GM18861 (cell line): ENCODE measurements at regions not wholly inside any gene's neighbourhood (a gene's known extent, or its start where the extent isn't known, plus 50 kb on each side); places are given as distances from the start of the nearest gene placed in this dataset.
"Not testable (repeated sequence)": the region's sequence is repeated elsewhere in the genome, so short reads cannot be mapped to it uniquely, and the experiment has no call there.

Experiments
- ATAC-seq: cut with Tn5 transposase; IDR thresholded peaks from one replicate; pipeline ENCODE4 v1.9.1; 2021; ENCODE audit not compliant: unreplicated experiment

DNA sequence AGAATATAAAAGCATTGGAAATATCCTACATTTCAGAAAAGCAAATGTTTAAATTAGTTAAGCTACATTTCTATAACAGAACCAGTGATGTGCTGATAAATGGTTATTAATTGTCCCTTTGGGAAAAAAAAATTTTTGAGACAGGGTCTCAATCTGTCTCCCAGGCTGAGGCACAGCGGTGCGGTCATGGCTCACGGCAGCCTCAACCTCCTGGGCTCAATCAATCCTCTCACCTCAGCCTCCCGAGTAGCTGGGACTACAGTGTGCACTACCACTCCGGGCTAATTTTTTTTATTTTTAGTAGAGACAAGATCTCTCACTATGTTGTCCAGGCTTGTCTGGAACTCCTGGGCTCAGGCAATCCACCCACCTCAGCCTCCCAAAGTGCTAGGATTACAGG lies 194.8 kb upstream of the SALL3 start:
- ATAC-seq, result no peak

DNA sequence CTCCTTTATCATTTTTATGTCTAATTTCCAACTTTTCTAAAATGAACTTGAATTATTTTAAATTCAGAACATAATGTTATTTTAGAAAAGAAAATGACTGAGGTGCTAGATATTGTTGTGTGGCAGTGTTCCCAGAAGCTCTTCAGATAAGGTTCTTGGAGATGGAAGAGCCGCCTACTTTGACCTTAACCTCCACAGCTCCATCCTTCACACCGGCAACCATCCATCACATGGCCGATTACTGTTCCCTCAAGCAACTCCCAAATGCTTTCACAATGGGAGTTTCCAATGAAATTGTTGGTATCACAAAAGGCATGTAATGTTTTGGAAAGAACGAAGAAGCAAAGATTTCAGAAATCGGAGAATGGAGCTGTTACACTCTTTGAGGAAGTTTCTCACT lies 193.9 kb upstream of the SALL3 start:
- no peak for ATAC-seq

DNA sequence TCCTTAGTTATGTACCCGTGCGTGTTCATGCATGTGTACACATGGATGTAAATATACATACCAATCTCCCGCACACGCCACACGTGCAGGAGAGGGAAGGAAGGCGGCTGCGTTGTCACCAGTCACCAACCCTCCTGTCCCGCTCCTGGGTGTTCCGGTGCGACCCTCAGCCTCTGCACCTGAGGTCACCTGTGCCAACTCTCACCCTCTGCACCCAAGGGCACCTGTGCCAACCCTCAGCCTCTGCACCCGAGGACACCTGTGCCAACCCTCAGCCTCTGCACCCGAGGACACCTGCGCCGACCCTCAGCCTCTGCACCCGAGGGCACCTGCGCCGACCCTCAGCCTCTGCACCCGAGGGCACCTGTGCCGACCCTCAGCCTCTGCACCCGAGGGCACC lies 192.8 kb upstream of the SALL3 start:
- ATAC-seq, result no peak

DNA sequence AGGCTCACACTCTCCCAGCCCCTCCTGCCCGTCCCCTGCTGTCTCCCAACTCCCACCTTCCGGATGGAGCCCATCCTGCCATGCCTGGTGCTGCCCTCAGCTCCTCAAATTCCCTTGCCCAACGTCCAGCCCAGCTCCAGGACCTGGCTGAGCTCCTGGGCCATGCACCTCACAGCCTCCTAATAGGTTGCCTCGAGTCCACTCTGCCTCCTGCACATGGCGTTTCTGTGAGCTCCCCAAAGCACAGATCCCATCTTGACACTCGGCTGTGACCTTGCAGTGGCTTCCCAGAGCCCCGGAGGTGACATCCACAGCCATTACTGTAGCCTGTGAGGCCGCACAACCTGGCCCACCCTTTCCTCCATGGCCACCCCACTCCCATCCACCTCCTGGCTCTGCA lies 191.9 kb upstream of the SALL3 start:
- no peak for ATAC-seq

DNA sequence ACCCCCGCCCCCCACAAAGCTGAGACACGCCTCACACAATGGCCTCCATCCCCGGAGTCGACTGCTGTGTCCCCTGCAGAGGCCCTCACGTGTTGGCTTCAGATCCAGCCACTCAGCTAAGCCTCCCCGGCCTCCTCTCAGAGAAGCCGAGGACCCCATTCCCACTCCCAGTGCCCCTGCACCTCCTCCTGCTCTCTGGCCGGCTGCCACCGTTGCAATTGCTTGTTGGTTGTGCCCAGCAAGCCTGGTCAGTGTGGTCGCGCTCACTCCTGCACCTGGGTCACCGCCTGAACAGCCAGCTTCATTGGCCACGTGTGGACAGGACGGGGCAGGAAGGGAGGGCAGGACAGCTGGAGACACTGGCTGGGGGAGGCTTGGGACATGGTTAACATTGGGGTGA lies 191.5 kb upstream of the SALL3 start:
- no peak for ATAC-seq

DNA sequence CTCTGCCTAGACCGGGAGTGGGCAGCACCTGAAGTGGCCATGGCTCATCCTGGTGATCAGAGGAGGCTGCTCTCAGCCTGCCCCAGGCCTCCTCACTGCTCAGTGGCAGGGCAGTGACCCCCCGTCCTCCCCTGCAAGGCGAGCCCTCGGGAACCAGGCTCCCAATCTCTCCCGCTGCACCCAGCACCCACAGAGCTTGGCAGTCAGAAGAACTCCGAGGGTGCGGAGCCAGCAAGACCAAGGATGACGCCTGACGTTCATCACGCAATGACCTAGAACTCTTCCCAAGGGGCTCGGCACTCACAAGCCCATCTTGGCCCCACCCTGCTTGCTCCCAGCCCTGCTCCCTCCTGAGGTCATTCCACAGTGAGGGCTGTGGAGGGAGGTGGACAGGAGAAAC lies 189.8 kb upstream of the SALL3 start:
- no peak for ATAC-seq

DNA sequence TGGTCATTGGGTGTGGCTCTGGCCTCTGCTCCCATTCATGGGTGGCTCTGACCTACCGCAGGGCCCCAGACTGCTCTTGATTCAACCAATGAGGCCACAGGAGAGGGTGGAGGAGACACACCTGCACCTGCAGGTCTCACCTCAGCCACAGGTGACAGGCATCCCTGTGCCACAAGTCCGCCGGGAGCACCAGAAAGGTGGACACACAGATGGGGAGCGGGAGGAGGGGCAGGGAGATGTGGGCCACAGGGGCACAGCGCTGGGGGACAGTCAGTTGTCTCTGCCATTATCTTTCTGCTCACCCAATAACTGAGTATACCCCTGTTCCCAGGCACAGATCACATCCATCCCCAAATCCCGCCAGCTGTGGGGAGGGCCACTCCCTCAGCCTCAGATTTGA lies 189.1 kb upstream of the SALL3 start:
- ATAC-seq, result no peak

DNA sequence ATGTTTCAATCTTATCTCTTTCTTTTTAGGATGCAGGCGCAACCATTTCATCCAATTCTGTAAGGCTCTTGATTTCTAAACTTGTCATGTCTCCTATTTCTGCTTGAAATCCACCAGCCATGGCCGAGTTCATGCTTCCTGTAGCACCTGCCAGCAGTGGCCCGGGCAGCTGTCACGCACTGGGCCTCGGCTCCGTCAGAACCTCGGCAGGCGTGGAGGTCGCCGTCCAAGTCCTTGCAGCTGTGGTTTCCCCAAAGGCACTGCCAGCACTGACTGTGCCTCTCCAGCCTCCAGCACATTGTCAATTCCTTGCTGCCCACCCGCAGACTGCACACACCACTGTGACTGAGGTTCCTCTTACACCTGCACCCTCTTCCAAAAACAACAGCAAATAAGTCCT lies 188.7 kb upstream of the SALL3 start:
- no peak for ATAC-seq

DNA sequence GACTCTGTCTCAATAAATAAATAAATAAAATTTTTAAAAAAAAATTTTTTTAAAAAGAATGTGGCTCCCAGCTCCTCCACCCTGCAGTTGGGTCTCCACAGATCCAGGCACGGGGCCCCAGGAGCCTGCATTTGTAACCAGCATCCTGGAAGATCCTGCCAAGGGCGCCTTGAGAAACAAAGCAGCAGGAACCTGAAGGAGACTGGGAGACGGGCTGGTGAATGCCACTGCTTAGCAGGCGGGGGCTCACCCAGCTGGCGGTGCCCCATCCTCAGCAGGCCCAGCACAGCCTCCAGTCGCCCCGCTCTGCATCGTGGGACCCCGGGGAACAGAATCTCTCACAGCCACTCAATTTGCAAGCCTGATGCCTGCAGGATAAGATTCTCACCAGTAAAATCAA lies 187.5 kb upstream of the SALL3 start:
- no peak for ATAC-seq

DNA sequence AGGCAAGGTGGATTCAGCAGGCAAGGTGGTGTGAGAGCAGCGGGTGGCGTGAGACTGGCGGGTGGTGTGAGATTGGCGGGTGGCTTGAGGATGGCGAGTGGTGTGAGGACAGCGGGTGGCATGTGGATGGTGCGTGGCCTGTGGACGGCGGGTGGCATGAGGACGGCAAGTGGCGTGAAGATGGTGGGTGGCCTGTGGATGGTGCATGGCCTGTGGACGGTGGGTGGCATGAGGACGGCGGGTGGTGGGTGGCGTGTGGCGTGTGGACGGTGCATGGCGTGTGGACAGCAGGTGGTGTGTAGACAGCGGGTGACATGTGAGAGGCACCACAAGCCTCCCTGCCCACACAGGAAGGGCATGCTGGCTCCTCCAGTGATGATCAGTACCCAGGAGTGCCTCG lies 186.9 kb upstream of the SALL3 start:
- ATAC-seq, result no peak

DNA sequence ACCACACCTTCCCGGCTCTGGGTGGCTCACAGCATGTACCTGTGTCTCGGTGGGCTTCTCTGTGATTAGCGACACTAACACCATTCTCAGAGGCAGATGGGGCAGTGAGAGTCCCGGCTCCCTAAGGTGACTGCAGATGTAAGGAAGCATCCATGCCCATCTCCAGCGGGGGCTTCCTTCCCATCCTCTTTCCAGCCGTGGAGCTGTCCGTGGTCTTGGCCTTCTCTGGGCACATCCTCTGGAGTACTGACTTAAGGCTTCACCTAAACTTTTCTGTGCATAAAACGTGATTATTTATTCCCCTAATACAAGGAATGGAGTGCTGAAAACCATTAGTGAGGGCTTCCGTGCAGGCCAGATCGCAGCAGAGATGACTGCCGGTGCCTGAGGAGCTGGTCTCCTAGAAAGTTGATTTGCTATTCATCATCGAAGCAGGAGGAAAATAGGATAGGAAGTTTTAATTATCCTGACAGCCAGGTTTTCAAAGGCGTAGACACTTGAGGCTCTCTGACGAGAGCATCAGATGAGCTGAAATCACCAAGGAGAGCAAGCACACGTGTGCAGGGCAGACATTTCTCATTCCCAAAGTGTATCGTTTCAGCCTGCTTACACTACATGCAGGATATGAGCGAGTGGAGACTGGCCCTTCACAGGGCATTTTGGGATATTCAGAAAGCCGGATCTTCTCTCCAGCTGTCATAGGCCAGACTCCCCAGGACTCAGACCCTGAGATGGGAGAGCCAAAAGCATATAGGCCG lies 186.1 kb upstream of the SALL3 start:
- no peak for ATAC-seq

DNA sequence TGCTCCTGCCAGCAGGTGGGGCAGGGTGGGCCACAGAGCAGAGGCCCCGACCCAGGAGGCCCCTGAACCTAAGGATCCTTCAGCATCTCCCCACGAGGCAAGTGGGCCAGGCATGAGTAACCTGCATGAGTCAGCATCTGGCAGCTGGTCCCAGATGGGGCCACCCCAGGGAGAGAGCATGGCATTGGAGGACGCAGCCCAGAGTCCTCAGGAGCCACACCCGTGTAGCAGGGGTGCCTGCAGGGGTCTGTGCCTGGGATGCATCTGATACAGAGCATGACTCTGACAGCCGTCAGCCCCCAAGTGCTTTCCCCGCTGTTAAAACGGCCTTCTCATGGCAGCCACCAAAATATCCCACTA lies 185.6 kb upstream of the SALL3 start:
- no peak for ATAC-seq

DNA sequence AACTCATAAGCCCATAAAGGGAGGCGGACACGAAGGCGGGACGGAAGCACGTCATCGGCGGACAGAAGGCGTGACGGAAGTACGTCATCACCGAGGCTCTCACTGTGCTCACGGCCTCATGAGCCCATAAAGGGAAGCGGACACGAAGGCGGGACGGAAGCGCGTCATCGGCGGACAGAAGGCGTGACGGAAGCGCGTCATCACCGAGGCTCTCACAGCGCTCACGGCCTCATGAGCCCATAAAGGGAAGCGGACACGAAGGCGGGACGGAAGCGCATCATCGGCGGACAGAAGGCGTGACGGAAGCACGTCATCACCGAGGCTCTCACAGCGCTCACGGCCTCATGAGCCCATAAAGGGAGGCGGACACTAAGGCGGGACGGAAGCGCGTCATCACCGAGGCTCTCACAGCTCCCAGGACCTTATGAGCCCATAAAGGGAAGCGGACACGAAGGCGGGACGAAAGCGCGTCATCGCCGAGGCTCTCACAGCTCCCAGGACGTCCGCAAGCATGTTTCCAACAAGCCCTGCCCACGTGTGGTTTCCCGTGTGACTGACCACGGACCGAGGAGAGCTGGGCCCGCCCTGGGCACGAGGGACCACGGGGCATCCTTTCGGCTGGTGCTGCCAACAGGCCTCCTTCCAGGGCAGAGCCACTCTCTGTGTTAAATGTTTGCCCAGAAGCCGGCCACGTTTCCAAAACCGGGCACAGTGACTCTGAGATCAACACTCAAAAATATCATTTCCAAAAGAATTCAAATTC lies 182.7 kb upstream of the SALL3 start:
- no peak for ATAC-seq

DNA sequence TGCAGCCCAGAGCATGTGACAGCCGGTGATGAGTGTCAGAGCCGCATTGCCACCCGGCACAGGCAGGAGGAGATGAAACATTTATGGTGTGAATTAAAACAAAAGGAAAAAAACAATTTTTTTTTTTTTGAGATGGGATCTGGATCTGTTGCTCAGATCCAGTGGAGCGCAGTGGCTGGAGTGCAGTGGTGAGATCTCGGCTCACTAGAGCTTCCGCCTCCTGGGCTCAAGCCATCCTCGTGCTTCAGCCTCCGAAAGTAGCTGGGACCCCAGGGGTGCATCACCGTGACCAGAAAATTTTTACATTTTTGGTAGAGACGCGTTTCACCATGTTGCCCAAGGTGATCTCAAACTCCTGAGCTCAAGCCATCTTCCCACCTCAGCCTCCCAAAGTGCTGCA lies 182.1 kb upstream of the SALL3 start:
- ATAC-seq, result no peak

DNA sequence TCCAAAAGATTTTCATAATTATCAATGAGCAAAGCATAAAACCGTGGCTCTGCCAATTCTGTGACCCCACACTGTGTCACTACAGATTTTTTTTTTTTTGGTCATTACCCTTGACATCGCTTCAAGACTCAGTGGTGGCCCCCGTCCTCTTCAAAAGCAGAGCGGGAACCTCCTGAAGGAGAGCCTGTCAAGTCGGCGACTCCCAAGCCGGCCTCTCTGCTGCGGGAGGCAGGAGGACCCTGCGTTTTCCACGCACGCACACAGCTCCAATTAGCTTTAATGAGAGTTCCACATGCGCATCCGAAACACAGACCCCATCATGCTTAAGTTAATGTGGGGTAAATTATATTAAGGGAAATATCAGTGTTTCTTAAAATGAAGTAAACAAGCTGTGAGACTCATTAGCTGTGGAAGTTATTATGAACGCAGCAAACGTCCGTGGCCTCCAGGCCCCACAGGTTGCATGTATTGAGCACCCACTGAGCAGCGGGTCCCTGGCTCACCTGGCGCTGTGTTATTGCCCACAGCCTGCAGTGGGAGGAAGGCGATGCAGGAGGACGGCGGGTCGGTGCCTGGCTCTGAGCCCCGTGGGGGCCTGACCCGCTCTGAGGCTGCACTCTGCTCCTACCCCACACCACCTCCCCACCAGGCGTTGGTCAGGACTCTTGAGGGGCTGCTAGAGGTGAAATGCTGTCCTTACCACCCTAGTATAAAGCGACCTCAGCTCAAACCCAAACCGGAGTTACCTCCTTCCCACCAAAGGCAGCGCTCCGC lies 181.0 kb upstream of the SALL3 start:
- no peak for ATAC-seq

DNA sequence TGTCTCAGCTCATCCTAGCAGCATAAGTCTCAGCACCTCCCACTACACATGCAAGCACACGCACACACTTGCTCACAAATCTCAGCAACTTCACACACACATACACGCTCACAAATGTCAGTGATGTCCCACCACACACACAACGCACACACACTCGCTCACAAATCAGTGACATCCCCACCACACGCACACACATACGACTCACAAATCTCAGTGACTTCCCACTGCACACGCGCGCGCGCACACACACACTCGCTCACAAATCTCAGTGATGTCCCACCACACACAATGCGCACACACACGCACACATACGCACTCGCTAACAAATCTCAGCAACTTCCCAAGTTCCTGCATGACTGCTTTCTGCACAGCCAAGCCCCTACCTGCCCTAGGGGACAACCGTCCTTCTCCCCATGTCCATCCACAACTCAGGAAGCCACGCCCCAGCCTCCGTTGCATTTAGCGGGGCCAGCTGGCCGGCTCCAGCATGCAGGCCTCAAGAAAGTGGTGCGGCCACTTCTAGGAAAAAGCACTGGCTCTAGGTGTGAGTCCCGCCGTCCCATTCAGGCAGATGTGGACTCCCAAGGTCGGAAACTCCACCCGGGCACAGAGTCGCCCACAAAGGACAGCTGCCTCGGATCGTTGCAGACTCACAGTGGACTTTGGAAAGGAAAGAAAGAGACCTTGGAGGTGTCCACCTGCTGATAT lies 180.1 kb upstream of the SALL3 start:
- no peak for ATAC-seq

DNA sequence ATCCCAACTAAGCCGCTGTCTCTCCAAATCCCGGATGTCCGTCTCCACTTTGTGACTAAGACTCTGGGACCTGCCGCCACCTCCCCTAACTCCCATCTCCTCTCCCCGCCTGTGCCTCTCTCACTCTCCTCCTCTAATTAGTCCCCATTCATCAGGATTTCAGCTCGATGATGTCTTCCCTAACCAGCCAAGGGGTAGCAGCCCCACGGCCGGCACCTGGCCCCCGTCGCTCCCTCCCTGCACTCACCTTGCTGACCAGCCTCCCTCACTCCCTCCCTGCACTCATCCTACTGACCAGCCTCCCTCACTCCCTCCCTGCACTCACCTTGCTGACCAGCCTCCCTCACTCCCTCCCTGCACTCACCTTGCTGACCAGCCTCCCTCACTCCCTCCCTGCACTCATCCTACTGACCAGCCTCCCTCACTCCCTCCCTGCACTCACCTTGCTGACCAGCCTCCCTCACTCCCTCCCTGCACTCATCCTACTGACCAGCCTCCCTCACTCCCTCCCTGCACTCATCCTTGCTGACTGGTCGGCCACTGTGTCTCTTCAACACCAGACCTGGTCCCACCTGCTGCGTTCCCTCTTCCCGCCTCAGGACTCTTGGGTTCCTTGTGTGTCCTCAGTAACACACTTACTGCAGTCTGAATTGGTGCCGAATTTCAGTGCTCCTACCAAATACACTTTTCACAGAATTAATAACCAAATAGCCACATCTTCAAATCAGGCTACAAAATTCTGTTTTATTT lies 179.3 kb upstream of the SALL3 start:
- not testable (repeated sequence) for ATAC-seq

DNA sequence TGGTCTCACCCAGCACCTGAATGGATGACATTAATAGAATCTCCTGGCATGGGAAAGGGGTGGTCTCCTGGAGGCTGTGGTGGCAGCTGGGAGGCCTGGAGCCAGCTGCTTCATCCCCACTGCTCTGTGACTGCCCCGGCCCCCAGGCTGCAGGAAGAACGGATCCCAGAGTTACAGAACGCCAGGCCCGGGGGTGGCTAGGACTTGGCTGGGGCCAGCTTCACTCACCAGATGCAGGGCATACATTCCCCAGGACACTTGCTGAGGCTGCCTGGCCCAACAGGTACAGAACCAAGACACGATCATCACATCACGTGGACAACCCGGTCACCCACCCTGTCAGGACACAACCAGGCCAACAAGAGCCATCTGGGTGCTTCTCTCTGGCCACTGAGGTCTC lies 178.6 kb upstream of the SALL3 start:
- no peak for ATAC-seq

DNA sequence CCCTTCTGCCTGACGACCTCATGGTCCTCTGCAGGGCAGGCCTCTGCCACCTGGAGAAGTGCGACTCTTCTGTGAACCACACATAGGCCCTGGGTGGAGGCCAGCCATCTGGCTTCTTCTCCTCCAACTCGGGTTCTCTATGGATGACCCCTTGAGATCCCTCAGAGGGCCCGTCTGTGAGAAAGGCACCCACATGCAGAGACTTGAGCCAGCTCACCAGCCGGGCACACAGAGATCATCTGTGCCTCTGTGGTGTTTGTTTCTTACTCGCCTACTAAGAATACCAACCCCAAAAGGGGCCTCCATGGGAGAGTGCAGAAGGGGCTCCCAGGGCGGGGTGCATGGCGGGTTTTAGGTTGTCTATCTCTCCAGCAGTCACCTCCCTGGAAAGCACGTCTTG lies 176.5 kb upstream of the SALL3 start:
- ATAC-seq, result no peak

DNA sequence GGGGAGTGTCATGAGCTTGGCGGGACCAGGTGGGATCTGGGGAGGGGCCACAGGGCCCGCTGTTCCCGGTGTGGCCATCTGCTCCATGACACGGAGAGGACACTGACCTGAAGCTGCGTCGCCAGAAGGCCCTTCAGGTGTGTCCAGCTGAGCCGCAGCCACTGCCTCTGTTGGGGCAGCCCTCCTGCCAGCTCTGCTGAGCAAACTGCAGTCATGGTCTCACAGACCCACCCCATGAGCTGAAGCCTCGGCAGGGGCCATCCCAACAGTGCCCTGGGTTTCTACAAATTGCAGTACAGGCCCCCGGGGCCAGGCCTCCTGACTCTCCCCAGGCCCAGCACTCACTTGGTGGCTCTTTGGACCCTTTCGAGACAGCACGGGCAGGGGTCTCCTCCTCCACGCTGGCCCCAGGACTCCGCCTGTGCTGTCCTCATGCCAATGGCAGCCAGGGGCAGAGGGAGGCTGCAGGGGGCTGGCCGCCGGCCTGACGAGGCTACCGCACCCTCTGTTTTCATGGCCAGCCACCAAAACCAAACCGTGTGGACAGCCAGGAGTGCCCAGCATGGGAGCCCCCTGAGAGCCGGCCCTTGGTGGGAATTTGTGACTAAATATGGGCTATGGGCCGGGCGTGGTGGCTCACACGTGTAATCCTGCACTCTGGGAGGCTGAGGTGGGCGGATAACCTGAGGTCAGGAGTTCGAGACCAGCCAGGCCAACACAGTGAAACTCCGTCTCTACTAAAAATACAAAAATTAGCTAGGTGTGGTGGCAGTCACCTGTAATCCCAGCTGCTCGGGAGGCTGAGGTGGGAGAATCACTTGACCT lies 175.2 kb upstream of the SALL3 start:
- no peak for ATAC-seq
